ENCODE measurements at regions not wholly inside any gene's neighbourhood (a gene's known extent, or its start where the extent isn't known, plus 50 kb on each side); places are given as distances from the start of the nearest gene placed in this dataset.

DNA sequence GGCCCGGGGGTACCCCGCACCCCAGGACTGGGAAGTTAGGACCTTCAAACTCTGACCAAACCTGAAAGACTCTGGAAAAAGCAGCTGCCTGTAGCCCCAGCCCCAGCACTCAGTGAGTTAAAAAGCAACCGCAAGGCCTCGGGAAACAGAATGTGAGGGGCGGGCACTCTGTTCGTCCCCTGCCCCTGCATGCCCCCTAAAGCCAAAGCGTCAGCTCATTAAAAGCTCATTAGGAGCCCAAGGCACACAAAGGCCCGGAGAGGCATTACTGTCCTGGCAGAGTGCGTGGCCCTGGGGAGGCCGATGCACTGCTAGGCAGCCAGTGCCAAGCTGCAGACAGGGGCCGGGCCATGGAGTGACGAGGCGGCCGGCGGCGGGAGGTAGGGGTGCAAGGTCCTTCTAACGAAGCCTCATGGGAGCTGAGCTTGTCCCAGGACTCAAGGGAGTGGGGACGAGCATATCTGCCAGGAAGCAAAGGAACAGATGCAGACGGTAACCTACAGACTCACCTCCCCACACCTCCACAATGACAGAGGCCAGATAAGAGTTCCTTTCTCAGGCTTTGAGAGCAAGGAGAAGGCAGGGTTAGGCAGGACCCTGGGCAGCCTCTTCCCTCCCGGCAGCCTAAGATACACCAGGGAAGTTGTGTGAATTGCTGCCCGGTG is 116.8 kb downstream of the ENGASE start:
- H3K9me3 ChIP-seq: no peaks in the 10 kb centered on the region
- ATAC-seq: no peak
- no CpG with 5 or more reads among the region's 21 CpGs for WGBS (ENCODE audit: insufficient coverage, low coverage, low lambda C conversion rate, missing lambda C conversion rate)
- no peak overlapping the region for H3K4me3 ChIP-seq
- no peaks in the 10 kb centered on the region for H3K36me3 ChIP-seq
- intact Hi-C loops (cut with DNase I): no loop called here
- H3K27me3 ChIP-seq: no peaks in the 10 kb centered on the region
- H3K4me1 ChIP-seq: no peaks in the 10 kb centered on the region
- no peak for DNase-seq
- no peak for TF ChIP-seq POLR2A (IDR thresholded peaks at IDR 0.05)
- TF ChIP-seq, protein P1, sequence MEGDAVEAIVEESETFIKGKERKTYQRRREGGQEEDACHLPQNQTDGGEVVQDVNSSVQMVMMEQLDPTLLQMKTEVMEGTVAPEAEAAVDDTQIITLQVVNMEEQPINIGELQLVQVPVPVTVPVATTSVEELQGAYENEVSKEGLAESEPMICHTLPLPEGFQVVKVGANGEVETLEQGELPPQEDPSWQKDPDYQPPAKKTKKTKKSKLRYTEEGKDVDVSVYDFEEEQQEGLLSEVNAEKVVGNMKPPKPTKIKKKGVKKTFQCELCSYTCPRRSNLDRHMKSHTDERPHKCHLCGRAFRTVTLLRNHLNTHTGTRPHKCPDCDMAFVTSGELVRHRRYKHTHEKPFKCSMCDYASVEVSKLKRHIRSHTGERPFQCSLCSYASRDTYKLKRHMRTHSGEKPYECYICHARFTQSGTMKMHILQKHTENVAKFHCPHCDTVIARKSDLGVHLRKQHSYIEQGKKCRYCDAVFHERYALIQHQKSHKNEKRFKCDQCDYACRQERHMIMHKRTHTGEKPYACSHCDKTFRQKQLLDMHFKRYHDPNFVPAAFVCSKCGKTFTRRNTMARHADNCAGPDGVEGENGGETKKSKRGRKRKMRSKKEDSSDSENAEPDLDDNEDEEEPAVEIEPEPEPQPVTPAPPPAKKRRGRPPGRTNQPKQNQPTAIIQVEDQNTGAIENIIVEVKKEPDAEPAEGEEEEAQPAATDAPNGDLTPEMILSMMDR (IDR thresholded peaks at IDR 0.05): no peak
- no peak overlapping the region for H3K27ac ChIP-seq

DNA sequence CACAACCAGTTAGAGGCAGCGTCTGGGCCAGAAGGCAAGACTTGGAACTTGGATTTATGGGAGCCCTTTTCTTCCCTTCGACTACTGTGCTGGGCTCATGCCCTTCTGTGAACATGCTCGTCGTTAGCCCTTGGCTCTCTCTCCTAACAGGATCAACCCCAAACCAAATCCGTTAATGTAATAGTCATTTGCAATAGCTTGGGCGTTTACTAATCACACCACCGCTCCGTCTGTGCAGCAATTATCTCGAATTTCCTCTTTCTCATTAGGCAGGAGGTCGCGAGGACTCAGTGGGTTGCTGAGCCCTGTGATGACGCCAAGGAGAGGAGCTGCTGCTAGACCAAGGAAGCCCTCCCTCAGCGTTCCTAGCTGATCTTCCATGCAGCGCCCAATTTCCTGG is 114.7 kb downstream of the ENGASE start:
- no peak overlapping the region for H3K4me3 ChIP-seq
- WGBS (ENCODE audit: insufficient coverage, low coverage, low lambda C conversion rate, missing lambda C conversion rate): 35% methylated on average over 9 of the region's 14 CpGs
- no peak overlapping the region for H3K27ac ChIP-seq
- no peak for DNase-seq
- no peaks in the 10 kb centered on the region for H3K9me3 ChIP-seq
- no peaks in the 10 kb centered on the region for H3K27me3 ChIP-seq
- TF ChIP-seq, protein P1 (IDR thresholded peaks at IDR 0.05): no peak
- H3K36me3 ChIP-seq: no peaks in the 10 kb centered on the region
- no peak for ATAC-seq
- intact Hi-C loops (cut with DNase I): loop anchor here (5.0 kb wide), 2 partner anchors 198 to 203 kb away; no protein-coding TSS in a partner anchor
- no peaks in the 10 kb centered on the region for H3K4me1 ChIP-seq

DNA sequence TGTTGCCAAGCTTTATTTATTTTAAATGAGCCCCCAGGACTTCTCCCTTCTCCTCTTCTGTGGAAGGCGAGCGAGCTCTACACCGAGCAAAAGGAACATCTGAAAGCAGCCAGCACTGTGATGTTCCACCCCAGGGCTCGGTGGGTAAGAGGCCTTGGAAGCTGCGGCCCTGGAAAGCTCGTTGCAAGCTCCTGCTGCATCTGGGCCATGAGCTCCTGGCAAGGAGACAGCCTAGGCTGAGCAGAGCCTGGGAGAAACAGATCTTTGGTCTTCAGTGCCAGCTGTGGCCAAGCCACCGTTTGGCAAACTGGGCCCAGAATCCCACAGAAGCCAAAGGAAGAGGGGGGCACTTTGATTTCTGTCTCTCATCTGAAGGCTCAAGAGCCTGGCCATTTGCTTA is 114.1 kb downstream of the ENGASE start:
- Histone ChIP-seq H3K27ac (no peak overlapping the region), H3K27me3 (no peaks in the 10 kb centered on the region), H3K4me1 (no peaks in the 10 kb centered on the region), H3K36me3 (no peaks in the 10 kb centered on the region), H3K4me3 (no peak overlapping the region), H3K9me3 (no peaks in the 10 kb centered on the region)
- WGBS (ENCODE audit: insufficient coverage, low coverage, low lambda C conversion rate, missing lambda C conversion rate): 12% methylated on average over 6 of the region's 7 CpGs
- DNase-seq (no peak), ATAC-seq (no peak)
- TF ChIP-seq, protein P1 (IDR thresholded peaks at IDR 0.05): no peak
- TF ChIP-seq POLR2A (IDR thresholded peaks at IDR 0.05): no peak
- intact Hi-C loops (cut with DNase I): loop anchor here (5.0 kb wide), 2 partner anchors 199 to 204 kb away; no protein-coding TSS in a partner anchor

DNA sequence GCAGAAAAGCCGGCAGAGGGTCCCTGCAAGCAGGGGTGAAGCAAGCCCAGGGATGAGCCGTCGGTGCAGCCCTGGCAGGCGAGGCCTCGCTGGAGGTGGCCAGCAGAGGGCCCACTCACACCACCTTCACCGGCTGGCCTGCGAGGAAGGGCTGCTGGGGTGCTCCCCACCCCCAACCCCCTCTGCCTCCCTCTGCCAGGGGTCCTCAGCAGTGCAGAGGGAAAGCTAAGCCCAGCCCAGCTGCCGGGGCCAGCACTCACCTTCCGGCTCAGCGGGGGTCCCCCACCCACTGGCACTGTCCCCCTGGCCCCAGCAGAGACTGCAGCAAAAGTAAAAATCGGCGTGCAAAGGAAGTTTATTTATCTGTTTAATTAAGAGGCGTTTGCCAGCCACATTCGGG is 113.4 kb downstream of the ENGASE start:
- peak in 1 of 3 donors; percentile 52 for DNase-seq
- no peaks in the 10 kb centered on the region for H3K36me3 ChIP-seq
- H3K4me1 ChIP-seq: no peaks in the 10 kb centered on the region
- ATAC-seq: peak; percentile 45 to 76 (median 67)
- no peaks in the 10 kb centered on the region for H3K27me3 ChIP-seq
- 24% methylated on average over 7 of the region's 14 CpGs for WGBS (ENCODE audit: insufficient coverage, low coverage, low lambda C conversion rate, missing lambda C conversion rate)
- intact Hi-C loops (cut with DNase I): loop anchor here (5.0 kb wide), 2 partner anchors 199 to 204 kb away; no protein-coding TSS in a partner anchor
- no peak overlapping the region for H3K4me3 ChIP-seq
- H3K9me3 ChIP-seq: no peaks in the 10 kb centered on the region
- TF ChIP-seq, protein P1 (IDR thresholded peaks at IDR 0.05): peak; percentile 49 to 78 (median 56)
- TF ChIP-seq POLR2A (IDR thresholded peaks at IDR 0.05): no peak
- H3K27ac ChIP-seq: no peak overlapping the region
